CD14-positive monocyte (primary cell): ENCODE measurements at regions not wholly inside any gene's neighbourhood (a gene's known extent, or its start where the extent isn't known, plus 50 kb on each side); places are given as distances from the start of the nearest gene placed in this dataset.

ENCODE experiments used
- DNase-seq, 3 donors: peaks; one replicate each; pipeline ENCODE4 v3.0.0-alpha.2; 2011 to 2022
- H2AFZ ChIP-seq: 2 replicates; pipeline ENCODE4 v1.6.0; 2012; ENCODE audit warnings: mild to moderate bottlenecking, low read depth, low read length, inconsistent platforms; ENCODE audit not compliant: insufficient read depth, poor library complexity, severe bottlenecking
- H3K27ac ChIP-seq, 2 donors: 1 replicate in 1 of 2; 2 replicates in 1 of 2; pipeline ENCODE4 v1.5.1; 2012 to 2013; ENCODE audit warnings: low read length in 2 of 2, control low read depth in 1 of 2, inconsistent platforms in 1 of 2, low read depth in 1 of 2, mild to moderate bottlenecking in 1 of 2
- H3K27me3 ChIP-seq, 2 donors: one replicate each; pipeline versions ENCODE4 v1.6.0 to v1.6.1; 2011 to 2013; ENCODE audit warnings: low read length in 2 of 2; ENCODE audit not compliant: control insufficient read depth in 2 of 2, insufficient read depth in 2 of 2
- H3K36me3 ChIP-seq, 2 donors: replicated peaks in 1 of 2; 1 replicate in 1 of 2; 2 replicates in 1 of 2; pipeline versions ENCODE4 v1.5.1 to v1.6.1; 2012 to 2013; ENCODE audit warnings: low read length in 2 of 2, control low read depth in 1 of 2, inconsistent platforms in 1 of 2, mild to moderate bottlenecking in 1 of 2; ENCODE audit not compliant: insufficient read depth in 2 of 2, control insufficient read depth in 1 of 2
- H3K4me1 ChIP-seq, 2 donors: 1 replicate in 1 of 2; 2 replicates in 1 of 2; pipeline versions ENCODE4 v1.5.1 to v1.6.1; 2012 to 2013; ENCODE audit warnings: low read length in 2 of 2, control low read depth in 1 of 2, inconsistent platforms in 1 of 2, mild to moderate bottlenecking in 1 of 2, moderate library complexity in 1 of 2; ENCODE audit not compliant: insufficient read depth in 2 of 2, control insufficient read depth in 1 of 2
- H3K4me2 ChIP-seq: replicated peaks from 2 replicates; pipeline ENCODE3; 2012; ENCODE audit warnings: low read length, moderate library complexity, mild to moderate bottlenecking; ENCODE audit not compliant: poor library complexity, severe bottlenecking; ENCODE audit errors: extremely low read depth
- H3K4me3 ChIP-seq, 3 experiments: fragments of 200-600 bp in 1 of 3; sonication (generic) in 1 of 3; replicated peaks in 1 of 3; 1 replicate in 2 of 3; 2 replicates in 1 of 3; pipeline ENCODE4 v1.5.1; 2011 to 2013; ENCODE audit warnings: low read length in 3 of 3, mild to moderate bottlenecking in 3 of 3, control low read depth in 2 of 3, low read depth in 2 of 3, inconsistent platforms in 1 of 3, moderate library complexity in 1 of 3
- H3K79me2 ChIP-seq: 2 replicates; pipeline ENCODE4 v1.6.0; 2012; ENCODE audit warnings: mild to moderate bottlenecking, control low read depth, inconsistent platforms, low read length, moderate library complexity; ENCODE audit not compliant: insufficient read depth
- H3K9ac ChIP-seq: 2 replicates; pipeline ENCODE4 v1.6.0; 2017; ENCODE audit warnings: low read length, mild to moderate bottlenecking; ENCODE audit not compliant: insufficient read depth, poor library complexity, severe bottlenecking
- H3K9me3 ChIP-seq, 2 donors: replicated peaks in 1 of 2; 1 replicate in 1 of 2; 2 replicates in 1 of 2; pipeline versions ENCODE4 v1.5.1 to v1.6.1; 2012 to 2013; ENCODE audit warnings: low read length in 2 of 2, control low read depth in 1 of 2; ENCODE audit not compliant: control insufficient read depth in 1 of 2, insufficient read depth in 1 of 2
- H4K20me1 ChIP-seq: 2 replicates; pipeline ENCODE4 v1.6.0; 2012; ENCODE audit warnings: mild to moderate bottlenecking, low read length, control low read depth, moderate library complexity; ENCODE audit not compliant: insufficient read depth
- H3K27ac Mint-ChIP-seq, 7 donors: one replicate each; pipeline ENCODE4 v1.8.0; 2020; ENCODE audit warnings: mild to moderate bottlenecking in 7 of 7, mixed read lengths in 7 of 7, moderate library complexity in 6 of 7, inconsistent platforms in 2 of 7
- H3K27me3 Mint-ChIP-seq, 3 donors: one replicate each; pipeline ENCODE4 v1.8.0; 2021 to 2022; ENCODE audit warnings: low read depth in 3 of 3, mild to moderate bottlenecking in 3 of 3, mixed read lengths in 3 of 3, moderate library complexity in 3 of 3, inconsistent platforms in 1 of 3
- H3K36me3 Mint-ChIP-seq, 2 donors: one replicate each; pipeline ENCODE4 v1.8.0; 2020; ENCODE audit warnings: mixed read lengths in 2 of 2, inconsistent platforms in 1 of 2, mild to moderate bottlenecking in 1 of 2
- H3K4me1 Mint-ChIP-seq: one replicate; pipeline ENCODE4 v1.8.0; 2020; ENCODE audit warnings: mild to moderate bottlenecking, mixed read lengths
- H3K4me3 Mint-ChIP-seq, 2 donors: one replicate each; pipeline ENCODE4 v1.8.0; 2020; ENCODE audit warnings: mild to moderate bottlenecking in 2 of 2, mixed read lengths in 2 of 2, moderate library complexity in 1 of 2
- H3K9me3 Mint-ChIP-seq, 7 donors: one replicate each; pipeline ENCODE4 v1.8.0; 2020 to 2022; ENCODE audit warnings: mixed read lengths in 7 of 7, mild to moderate bottlenecking in 6 of 7, moderate library complexity in 6 of 7, inconsistent platforms in 2 of 7
- WGBS: methylation state at CpG from one replicate; pipeline ENCODE4 v1.1.5; 2013; ENCODE audit warnings: missing lambda C conversion rate; ENCODE audit not compliant: insufficient coverage; 5-methylcytosine and 5-hydroxymethylcytosine counted together
- intact Hi-C, 2 donors: fragments of 100-400 bp; cut with micrococcal nuclease; formaldehyde crosslinking; loops; one replicate each; pipeline versions ENCODE4 v1.15.0 to v1.15.1; 2023
- TF ChIP-seq, protein P1 (sequence below): fragments of 200-600 bp; IDR thresholded peaks from one replicate; pipeline ENCODE4 v1.8.0; 2022; ENCODE audit warnings: antibody characterized with exemption, mild to moderate bottlenecking

DNA sequence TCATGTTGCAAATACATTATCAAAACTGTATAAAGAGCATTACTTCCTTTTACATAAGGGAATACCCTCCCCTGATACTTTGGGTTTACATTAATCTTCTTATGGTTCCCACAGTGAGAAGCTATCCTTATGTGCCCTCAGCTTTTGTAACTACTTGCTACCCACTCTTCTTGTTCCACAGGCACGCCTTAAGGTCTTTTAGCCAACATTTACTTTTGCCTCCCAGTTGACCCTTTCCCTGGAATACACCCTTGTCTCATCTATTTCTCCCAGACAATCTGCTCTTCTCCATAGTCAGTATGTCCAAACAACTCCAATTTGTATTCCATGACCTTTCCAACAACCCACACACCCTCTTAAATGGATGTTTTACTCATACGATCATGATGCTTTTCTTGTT lies 116.8 kb upstream of the COL8A1 start:
- H3K4me3 ChIP-seq: no peak overlapping the region
- no peak overlapping the region for H3K27ac ChIP-seq
- H3K4me2 ChIP-seq: no peak overlapping the region
- no peaks in the 10 kb centered on the region for H3K9me3 ChIP-seq
- no peaks in the 10 kb centered on the region for H4K20me1 ChIP-seq
- no peak overlapping the region for H2AFZ ChIP-seq
- Mint-ChIP-seq H3K9me3 (peaks cover 0 to 3% (median 0%) of the 10 kb centered on the region in 7 donors), H3K27ac (no peak overlapping the region), H3K36me3 (no peaks in the 10 kb centered on the region), H3K4me3 (no peak overlapping the region), H3K4me1 (no peaks in the 10 kb centered on the region), H3K27me3 (peaks cover 0 to 4% (median 1%) of the 10 kb centered on the region in 3 donors)
- no peak for DNase-seq
- no peaks in the 10 kb centered on the region for H3K79me2 ChIP-seq
- TF ChIP-seq, protein P1, sequence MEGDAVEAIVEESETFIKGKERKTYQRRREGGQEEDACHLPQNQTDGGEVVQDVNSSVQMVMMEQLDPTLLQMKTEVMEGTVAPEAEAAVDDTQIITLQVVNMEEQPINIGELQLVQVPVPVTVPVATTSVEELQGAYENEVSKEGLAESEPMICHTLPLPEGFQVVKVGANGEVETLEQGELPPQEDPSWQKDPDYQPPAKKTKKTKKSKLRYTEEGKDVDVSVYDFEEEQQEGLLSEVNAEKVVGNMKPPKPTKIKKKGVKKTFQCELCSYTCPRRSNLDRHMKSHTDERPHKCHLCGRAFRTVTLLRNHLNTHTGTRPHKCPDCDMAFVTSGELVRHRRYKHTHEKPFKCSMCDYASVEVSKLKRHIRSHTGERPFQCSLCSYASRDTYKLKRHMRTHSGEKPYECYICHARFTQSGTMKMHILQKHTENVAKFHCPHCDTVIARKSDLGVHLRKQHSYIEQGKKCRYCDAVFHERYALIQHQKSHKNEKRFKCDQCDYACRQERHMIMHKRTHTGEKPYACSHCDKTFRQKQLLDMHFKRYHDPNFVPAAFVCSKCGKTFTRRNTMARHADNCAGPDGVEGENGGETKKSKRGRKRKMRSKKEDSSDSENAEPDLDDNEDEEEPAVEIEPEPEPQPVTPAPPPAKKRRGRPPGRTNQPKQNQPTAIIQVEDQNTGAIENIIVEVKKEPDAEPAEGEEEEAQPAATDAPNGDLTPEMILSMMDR: no peak
- H3K4me1 ChIP-seq: no peaks in the 10 kb centered on the region
- H3K36me3 ChIP-seq: no peaks in the 10 kb centered on the region
- H3K9ac ChIP-seq: no peak overlapping the region
- intact Hi-C loops: no loop called here
- WGBS: 100% methylated on average over 1 of the region's 2 CpGs
- no peaks in the 10 kb centered on the region for H3K27me3 ChIP-seq

DNA sequence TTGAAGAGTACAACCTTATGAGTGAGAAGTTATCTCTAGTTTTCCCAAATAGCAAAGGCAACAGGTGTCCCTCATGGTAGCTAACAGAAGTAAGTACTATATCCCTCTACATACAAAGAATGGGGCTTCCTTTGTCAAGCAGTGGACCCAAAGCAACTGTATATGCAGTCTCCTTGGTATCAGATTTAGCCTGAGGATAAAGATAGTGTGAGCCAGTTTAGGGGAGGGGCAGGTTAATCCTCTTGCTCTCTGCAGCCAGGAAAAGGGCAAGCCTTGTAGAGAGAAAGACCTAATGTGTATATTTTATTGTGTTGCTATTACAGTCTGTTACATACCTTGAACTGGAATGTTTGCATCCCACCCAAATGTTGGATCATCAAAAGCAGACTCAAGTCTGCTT lies 117.9 kb upstream of the COL8A1 start:
- Histone ChIP-seq H4K20me1 (no peaks in the 10 kb centered on the region), H3K9ac (no peak overlapping the region), H3K4me1 (no peaks in the 10 kb centered on the region), H3K36me3 (no peaks in the 10 kb centered on the region), H3K4me3 (no peak overlapping the region), H2AFZ (no peak overlapping the region), H3K9me3 (no peaks in the 10 kb centered on the region), H3K27me3 (no peaks in the 10 kb centered on the region), H3K4me2 (no peak overlapping the region), H3K27ac (no peak overlapping the region), H3K79me2 (no peaks in the 10 kb centered on the region)
- no peaks in the 10 kb centered on the region for H3K4me1 Mint-ChIP-seq
- TF ChIP-seq, protein P1: no peak
- peaks cover 0 to 3% (median 0%) of the 10 kb centered on the region in 7 donors for H3K9me3 Mint-ChIP-seq
- no peak overlapping the region for H3K27ac Mint-ChIP-seq
- peaks cover 0 to 2% (median 1%) of the 10 kb centered on the region in 3 donors for H3K27me3 Mint-ChIP-seq
- H3K4me3 Mint-ChIP-seq: no peak overlapping the region
- intact Hi-C loops: no loop called here
- DNase-seq: no peak
- H3K36me3 Mint-ChIP-seq: no peaks in the 10 kb centered on the region
